Natural killer cell treated with Interleukin-12 subunit alpha and Interleukin-12 subunit beta and Interleukin-15 and Interleukin-18, amount 100 ng/mL, for 72 hours (primary cell): ENCODE measurements at regions not wholly inside any gene's neighbourhood (a gene's known extent, or its start where the extent isn't known, plus 50 kb on each side); places are given as distances from the start of the nearest gene placed in this dataset.
"Not testable (repeated sequence)": the region's sequence is repeated elsewhere in the genome, so short reads cannot be mapped to it uniquely, and the experiment has no call there.

Experiments used
- ATAC-seq, 2 donors: fragments of 150-1000 bp; cut with Tn5 transposase in 1 of 2; sonication (Bioruptor Pico), chemical (Tn5 transposase) in 1 of 2; 2 replicates each; pipeline ENCODE4 v1.10.0; 2021
- DNase-seq: peaks from one replicate; pipeline ENCODE4 v3.0.0; 2022; ENCODE audit warnings: low spot score
- H3K27ac Mint-ChIP-seq, 2 donors: 1 replicate in 1 of 2; 2 replicates in 1 of 2; pipeline ENCODE4 v1.8.0; 2022; ENCODE audit warnings: mixed read lengths in 2 of 2, mild to moderate bottlenecking in 1 of 2, moderate library complexity in 1 of 2
- H3K27me3 Mint-ChIP-seq, 2 donors: 1 replicate in 1 of 2; 2 replicates in 1 of 2; pipeline ENCODE4 v1.8.0; 2022; ENCODE audit warnings: mixed read lengths in 2 of 2
- H3K36me3 Mint-ChIP-seq: one replicate; pipeline ENCODE4 v1.8.0; 2022; ENCODE audit warnings: mixed read lengths
- H3K4me1 Mint-ChIP-seq, 2 donors: 1 replicate in 1 of 2; 2 replicates in 1 of 2; pipeline ENCODE4 v1.8.0; 2022; ENCODE audit warnings: low read depth in 2 of 2, mixed read lengths in 2 of 2, mild to moderate bottlenecking in 1 of 2
- H3K4me3 Mint-ChIP-seq: one replicate; pipeline ENCODE4 v1.8.0; 2022; ENCODE audit warnings: mixed read lengths
- H3K9me3 Mint-ChIP-seq: 2 replicates; pipeline ENCODE4 v1.8.0; 2022; ENCODE audit warnings: mixed read lengths

DNA sequence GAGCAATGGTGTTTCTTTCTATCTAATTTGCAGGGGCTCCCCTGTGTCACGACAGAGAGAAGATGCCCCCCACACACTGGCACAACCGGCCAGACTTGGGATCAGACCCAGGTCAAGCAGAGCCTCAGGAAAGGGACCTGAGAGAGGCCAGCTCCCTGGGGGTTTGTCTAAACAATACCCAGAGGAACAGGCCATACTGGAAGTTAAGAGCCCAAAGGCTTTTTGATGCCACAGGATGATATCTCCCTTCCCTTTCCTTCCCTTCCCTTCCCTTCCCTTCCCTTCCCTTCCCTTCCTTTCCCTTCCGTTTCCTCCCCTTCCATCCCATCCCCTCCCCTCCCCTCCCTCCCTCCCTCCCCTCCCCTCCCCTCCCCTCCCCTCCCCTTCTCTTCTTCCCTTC is 139.2 kb downstream of the ARL4C start:
- peaks cover 12% of the 10 kb centered on the region for H3K9me3 Mint-ChIP-seq
- ATAC-seq (no peak), DNase-seq (no peak)
- H3K27me3 Mint-ChIP-seq: no peaks in the 10 kb centered on the region
- peaks cover 18 to 28% of the 10 kb centered on the region in 2 donors for H3K4me1 Mint-ChIP-seq
- H3K27ac Mint-ChIP-seq: peak overlapping the region in 1 of 2 donors; percentile 84
- H3K4me3 Mint-ChIP-seq: no peak overlapping the region
- peaks cover 13% of the 10 kb centered on the region for H3K36me3 Mint-ChIP-seq

DNA sequence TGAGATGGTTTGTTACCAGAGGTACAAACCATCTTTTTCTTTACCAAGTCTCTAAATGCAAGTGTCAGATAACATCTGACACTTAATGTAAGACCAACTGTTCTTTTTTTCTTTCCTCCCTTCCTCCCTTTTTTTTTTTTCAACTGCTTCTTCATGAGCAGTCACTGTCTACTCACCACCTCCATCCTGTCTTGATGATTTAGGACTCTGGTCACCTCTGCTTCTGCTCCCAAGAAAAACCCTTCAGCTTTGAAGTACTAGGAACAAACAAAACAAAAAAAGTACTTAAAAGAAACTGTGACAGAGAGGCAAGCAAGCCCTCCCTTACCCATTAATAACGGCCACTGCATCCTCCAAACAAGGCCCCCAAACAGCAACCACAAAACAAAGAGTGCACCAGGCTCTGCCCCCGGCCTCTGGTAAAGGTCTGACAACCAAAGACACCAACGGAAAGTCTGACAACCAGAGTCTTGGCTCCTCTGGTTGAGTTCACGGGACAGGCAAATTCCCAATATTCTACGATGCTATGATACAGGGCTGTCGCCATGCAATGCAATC is 141.0 kb downstream of the ARL4C start:
- H3K27me3 Mint-ChIP-seq: no peaks in the 10 kb centered on the region
- H3K4me1 Mint-ChIP-seq: peaks cover 13 to 22% of the 10 kb centered on the region in 2 donors
- H3K9me3 Mint-ChIP-seq: peaks cover 16% of the 10 kb centered on the region
- no peak for ATAC-seq
- peaks cover 13% of the 10 kb centered on the region for H3K36me3 Mint-ChIP-seq
- no peak overlapping the region for H3K4me3 Mint-ChIP-seq
- H3K27ac Mint-ChIP-seq: peak overlapping the region in 1 of 2 donors; percentile 51
- DNase-seq: no peak

DNA sequence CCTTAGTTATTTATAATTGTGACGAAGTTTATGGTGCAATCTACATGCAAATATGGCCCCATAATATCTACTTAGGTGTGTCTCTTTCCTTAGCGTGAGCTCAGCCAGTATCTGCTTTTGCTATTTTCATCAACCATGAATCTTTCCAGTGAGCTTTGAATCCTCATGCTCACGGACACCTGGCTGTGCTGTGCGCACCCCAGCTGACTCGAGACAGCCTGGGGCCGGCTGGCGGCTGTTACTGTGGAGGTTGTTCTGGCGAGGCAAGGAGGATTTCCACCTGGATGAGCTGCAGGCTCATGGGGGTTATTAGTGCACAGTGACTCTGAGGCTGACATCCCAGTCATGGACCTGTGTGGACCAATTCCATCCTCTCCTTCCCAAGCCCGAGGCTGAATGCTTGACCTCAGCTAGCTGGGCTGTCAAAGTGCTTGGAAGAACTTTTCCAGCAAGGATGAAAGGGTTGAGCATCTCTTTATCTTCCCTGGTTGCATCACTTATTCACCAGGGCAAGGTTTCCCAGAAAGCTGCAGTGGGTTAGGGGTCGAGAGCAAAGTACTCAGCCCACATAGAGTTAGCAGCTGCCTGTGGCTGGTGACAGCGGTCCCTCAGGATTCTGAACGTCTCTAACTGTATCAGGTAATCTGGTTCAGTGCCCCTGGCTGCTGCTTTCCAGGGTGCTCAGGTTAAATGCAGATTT is 141.7 kb downstream of the ARL4C start:
- Mint-ChIP-seq H3K36me3 (peaks cover 13% of the 10 kb centered on the region), H3K9me3 (peaks cover 16% of the 10 kb centered on the region), H3K27me3 (no peaks in the 10 kb centered on the region), H3K4me1 (peaks cover 6 to 18% of the 10 kb centered on the region in 2 donors), H3K4me3 (no peak overlapping the region), H3K27ac (peak overlapping the region in 1 of 2 donors; percentile 51)
- DNase-seq (no peak), ATAC-seq (no peak)

- ATAC-seq (no peak), DNase-seq (no peak)
- Mint-ChIP-seq H3K36me3 (peaks cover 8% of the 10 kb centered on the region), H3K9me3 (peaks cover 5% of the 10 kb centered on the region), H3K27ac (peak overlapping the region in 1 of 2 donors; percentile 39), H3K27me3 (no peaks in the 10 kb centered on the region), H3K4me1 (peaks cover 19 to 21% of the 10 kb centered on the region in 2 donors), H3K4me3 (no peak overlapping the region)
Observed at GRCh38 chr2:234352270-234352669, 144.6 kb downstream of the ARL4C start.

DNA sequence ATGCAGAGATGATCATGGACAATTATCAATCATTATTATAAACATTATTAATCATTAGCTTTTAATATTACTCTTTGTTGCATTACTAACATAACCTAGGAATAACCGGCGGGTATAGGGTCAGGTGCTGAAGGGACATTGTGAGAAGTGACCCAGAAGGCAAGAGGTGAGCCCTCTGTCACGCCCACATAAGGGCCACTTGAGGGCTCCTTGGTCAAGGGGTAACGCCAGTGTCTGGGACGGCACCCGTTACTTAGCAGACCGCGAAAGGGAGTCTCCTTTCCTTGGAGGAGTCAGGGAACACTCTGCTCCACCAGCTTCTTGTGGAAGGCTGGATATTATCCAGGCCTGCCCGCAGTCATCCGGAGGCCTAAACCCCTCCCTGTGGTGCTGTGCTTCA is 145.0 kb downstream of the ARL4C start:
- H3K4me3 Mint-ChIP-seq, H3K27me3 Mint-ChIP-seq: not testable (repeated sequence)

DNA sequence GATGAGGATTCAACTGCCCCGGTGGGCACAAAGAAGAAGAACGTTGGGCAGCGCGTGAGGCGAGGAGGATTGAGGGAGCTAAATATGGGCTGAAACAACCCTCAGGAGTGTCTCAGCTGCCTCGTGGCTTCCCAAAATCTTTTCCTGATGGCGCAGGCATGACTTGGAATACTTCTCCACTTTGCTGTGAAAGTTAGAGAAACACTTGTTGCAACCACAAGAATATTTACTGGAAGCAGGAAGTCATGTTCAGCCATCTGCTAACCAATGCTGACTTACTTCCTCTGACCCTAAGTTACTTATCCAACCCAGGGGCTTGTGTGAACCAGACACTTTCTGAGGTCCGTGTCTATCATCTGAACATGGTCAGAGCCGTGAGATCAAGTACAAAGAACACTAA is 148.8 kb downstream of the ARL4C start:
- H3K4me1 Mint-ChIP-seq: peaks cover 24 to 28% of the 10 kb centered on the region in 2 donors
- H3K36me3 Mint-ChIP-seq: peaks cover 5% of the 10 kb centered on the region
- ATAC-seq (peak; percentile 62 to 66), DNase-seq (no peak)
- peaks cover 5% of the 10 kb centered on the region for H3K9me3 Mint-ChIP-seq
- peak overlapping the region; percentile 37 to 90 for H3K27ac Mint-ChIP-seq
- H3K27me3 Mint-ChIP-seq: no peaks in the 10 kb centered on the region
- peak overlapping the region; percentile 41 for H3K4me3 Mint-ChIP-seq

More for the DNA sequence above, 145.0 kb downstream of the ARL4C start:
- peaks cover 21 to 25% of the 10 kb centered on the region in 2 donors for H3K4me1 Mint-ChIP-seq
- not testable (repeated sequence) for H3K27ac Mint-ChIP-seq, H3K9me3 Mint-ChIP-seq, H3K36me3 Mint-ChIP-seq, ATAC-seq, DNase-seq

- H3K4me1 Mint-ChIP-seq: peaks cover 24 to 28% of the 10 kb centered on the region in 2 donors
- DNase-seq (no peak), ATAC-seq (no peak)
- H3K9me3 Mint-ChIP-seq: no peaks in the 10 kb centered on the region
- peak overlapping the region in 1 of 2 donors; percentile 90 for H3K27ac Mint-ChIP-seq
- no peak overlapping the region for H3K4me3 Mint-ChIP-seq
- no peaks in the 10 kb centered on the region for H3K27me3 Mint-ChIP-seq
- no peaks in the 10 kb centered on the region for H3K36me3 Mint-ChIP-seq
Observed at GRCh38 chr2:234345921-234346320, 151.0 kb downstream of the ARL4C start.

GRCh38 chr2:234344012-234344411 is 152.9 kb downstream of the ARL4C start:
- H3K4me3 Mint-ChIP-seq: no peak overlapping the region
- DNase-seq (no peak), ATAC-seq (no peak)
- H3K27me3 Mint-ChIP-seq: no peaks in the 10 kb centered on the region
- H3K4me1 Mint-ChIP-seq: peaks cover 32 to 37% of the 10 kb centered on the region in 2 donors
- peaks cover 8% of the 10 kb centered on the region for H3K9me3 Mint-ChIP-seq
- peak overlapping the region in 1 of 2 donors; percentile 71 for H3K27ac Mint-ChIP-seq
- no peaks in the 10 kb centered on the region for H3K36me3 Mint-ChIP-seq

GRCh38 chr2:234343372-234343771 is 153.5 kb downstream of the ARL4C start:
- H3K27ac Mint-ChIP-seq: peak overlapping the region in 1 of 2 donors; percentile 1
- H3K36me3 Mint-ChIP-seq: no peaks in the 10 kb centered on the region
- H3K4me1 Mint-ChIP-seq: peaks cover 32 to 33% of the 10 kb centered on the region in 2 donors
- ATAC-seq (no peak), DNase-seq (no peak)
- H3K9me3 Mint-ChIP-seq: peaks cover 11% of the 10 kb centered on the region
- no peaks in the 10 kb centered on the region for H3K27me3 Mint-ChIP-seq
- no peak overlapping the region for H3K4me3 Mint-ChIP-seq

GRCh38 chr2:234341306-234341985 is 155.4 kb downstream of the ARL4C start:
- no peak for ATAC-seq
- H3K27me3 Mint-ChIP-seq: no peaks in the 10 kb centered on the region
- H3K36me3 Mint-ChIP-seq: no peaks in the 10 kb centered on the region
- DNase-seq: no peak
- peaks cover 17 to 21% of the 10 kb centered on the region in 2 donors for H3K4me1 Mint-ChIP-seq
- H3K9me3 Mint-ChIP-seq: peaks cover 11% of the 10 kb centered on the region
- no peak overlapping the region for H3K27ac Mint-ChIP-seq
- H3K4me3 Mint-ChIP-seq: no peak overlapping the region

GRCh38 chr2:234339501-234339900 is 157.4 kb downstream of the ARL4C start:
- no peaks in the 10 kb centered on the region for H3K27me3 Mint-ChIP-seq
- H3K9me3 Mint-ChIP-seq: peaks cover 11% of the 10 kb centered on the region
- no peak overlapping the region for H3K4me3 Mint-ChIP-seq
- no peak for ATAC-seq
- no peak for DNase-seq
- peak overlapping the region in 1 of 2 donors; percentile 22 for H3K27ac Mint-ChIP-seq
- no peaks in the 10 kb centered on the region for H3K36me3 Mint-ChIP-seq
- H3K4me1 Mint-ChIP-seq: peaks cover 19 to 26% of the 10 kb centered on the region in 2 donors

DNA sequence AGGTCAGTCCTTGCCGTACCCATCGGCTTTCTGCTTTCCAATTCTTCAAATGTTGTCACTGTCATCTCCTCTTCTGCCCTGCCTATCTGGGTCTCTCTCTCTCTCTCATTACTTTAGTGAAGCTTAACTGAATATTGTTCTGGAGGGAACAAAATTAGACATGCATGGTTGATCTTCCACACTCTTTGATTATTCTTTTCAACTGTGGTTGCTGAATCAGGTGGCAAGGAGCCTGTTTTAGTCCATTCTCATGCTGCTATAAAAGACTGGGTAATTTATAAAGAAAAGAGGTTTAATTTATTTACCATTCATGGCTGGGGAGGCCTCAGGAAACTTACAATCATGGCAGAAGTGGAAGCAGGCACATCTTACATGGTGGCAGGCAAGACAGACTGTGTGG is 157.9 kb downstream of the ARL4C start:
- ATAC-seq (no peak), DNase-seq (no peak)
- no peak overlapping the region for H3K4me3 Mint-ChIP-seq
- peak overlapping the region in 1 of 2 donors; percentile 22 for H3K27ac Mint-ChIP-seq
- peaks cover 16 to 22% of the 10 kb centered on the region in 2 donors for H3K4me1 Mint-ChIP-seq
- no peaks in the 10 kb centered on the region for H3K27me3 Mint-ChIP-seq
- H3K36me3 Mint-ChIP-seq: no peaks in the 10 kb centered on the region
- peaks cover 11% of the 10 kb centered on the region for H3K9me3 Mint-ChIP-seq

GRCh38 chr2:234335661-234336228 is 161.1 kb downstream of the ARL4C start:
- Mint-ChIP-seq H3K4me3 (peak overlapping the region; percentile 17), H3K27me3 (no peaks in the 10 kb centered on the region), H3K9me3 (peaks cover 14% of the 10 kb centered on the region), H3K36me3 (no peaks in the 10 kb centered on the region), H3K27ac (peak overlapping the region in 1 of 2 donors; percentile 72), H3K4me1 (peaks cover 30 to 37% of the 10 kb centered on the region in 2 donors)
- DNase-seq (no peak), ATAC-seq (peak; percentile 82 to 86)

- ATAC-seq (no peak), DNase-seq (no peak)
- H3K36me3 Mint-ChIP-seq: no peaks in the 10 kb centered on the region
- H3K9me3 Mint-ChIP-seq: peaks cover 14% of the 10 kb centered on the region
- H3K4me1 Mint-ChIP-seq: peaks cover 29 to 36% of the 10 kb centered on the region in 2 donors
- no peak overlapping the region for H3K4me3 Mint-ChIP-seq
- H3K27me3 Mint-ChIP-seq: no peaks in the 10 kb centered on the region
- no peak overlapping the region for H3K27ac Mint-ChIP-seq
Observed at GRCh38 chr2:234334756-234335155, 162.1 kb downstream of the ARL4C start.
